Right lobe of liver (tissue), 4 donors: ENCODE measurements at regions not wholly inside any gene's neighbourhood (a gene's known extent, or its start where the extent isn't known, plus 50 kb on each side); places are given as distances from the start of the nearest gene placed in this dataset.

Source experiments
- POLR2A ChIP-seq: fragments of 450-650 bp; IDR thresholded peaks from one replicate; pipeline ENCODE4 v1.6.1; 2017; ENCODE audit warnings: antibody characterized with exemption, mild to moderate bottlenecking
- TF ChIP-seq, protein P1 (sequence below), 4 donors: fragments of 200-600 bp in 3 of 4; fragments of 450-650 bp in 1 of 4; IDR thresholded peaks; one replicate each; pipeline versions ENCODE4 v1.5.1 to v1.8.0; 2016 to 2022; ENCODE audit warnings: antibody characterized with exemption in 4 of 4, mild to moderate bottlenecking in 2 of 4
- donor health status: DM: no; HTN: no; CAD: no.
- donor health status: DM: no; HTN: no; CAD: no.
- donor health status: DM: no; HTN: yes; CAD: no.

DNA sequence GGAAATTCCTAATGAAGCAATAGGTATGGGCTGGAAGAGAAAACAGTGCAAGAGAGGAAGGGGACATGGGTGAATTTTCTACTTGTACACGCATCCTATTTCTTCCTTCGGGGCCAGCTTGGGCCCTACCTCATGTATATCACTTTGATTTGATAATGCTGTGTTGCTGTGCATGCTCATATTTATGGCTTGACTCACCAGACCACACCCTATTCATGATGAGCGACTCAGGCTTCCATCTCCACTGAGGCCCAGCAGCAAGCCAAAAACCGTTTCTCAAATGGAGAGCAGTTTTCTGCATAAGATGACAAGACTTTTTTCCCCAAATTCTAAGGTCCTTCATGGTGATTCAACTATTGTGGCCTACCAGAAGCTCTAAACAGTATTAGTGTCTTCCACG lies 2039.1 kb upstream of the CDH9 start:
- no peak for TF ChIP-seq POLR2A
- TF ChIP-seq, protein P1, sequence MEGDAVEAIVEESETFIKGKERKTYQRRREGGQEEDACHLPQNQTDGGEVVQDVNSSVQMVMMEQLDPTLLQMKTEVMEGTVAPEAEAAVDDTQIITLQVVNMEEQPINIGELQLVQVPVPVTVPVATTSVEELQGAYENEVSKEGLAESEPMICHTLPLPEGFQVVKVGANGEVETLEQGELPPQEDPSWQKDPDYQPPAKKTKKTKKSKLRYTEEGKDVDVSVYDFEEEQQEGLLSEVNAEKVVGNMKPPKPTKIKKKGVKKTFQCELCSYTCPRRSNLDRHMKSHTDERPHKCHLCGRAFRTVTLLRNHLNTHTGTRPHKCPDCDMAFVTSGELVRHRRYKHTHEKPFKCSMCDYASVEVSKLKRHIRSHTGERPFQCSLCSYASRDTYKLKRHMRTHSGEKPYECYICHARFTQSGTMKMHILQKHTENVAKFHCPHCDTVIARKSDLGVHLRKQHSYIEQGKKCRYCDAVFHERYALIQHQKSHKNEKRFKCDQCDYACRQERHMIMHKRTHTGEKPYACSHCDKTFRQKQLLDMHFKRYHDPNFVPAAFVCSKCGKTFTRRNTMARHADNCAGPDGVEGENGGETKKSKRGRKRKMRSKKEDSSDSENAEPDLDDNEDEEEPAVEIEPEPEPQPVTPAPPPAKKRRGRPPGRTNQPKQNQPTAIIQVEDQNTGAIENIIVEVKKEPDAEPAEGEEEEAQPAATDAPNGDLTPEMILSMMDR (IDR thresholded peaks at IDR 0.05): no peak
